GM21717 (cell line): ENCODE measurements at regions not wholly inside any gene's neighbourhood (a gene's known extent, or its start where the extent isn't known, plus 50 kb on each side); places are given as distances from the start of the nearest gene placed in this dataset.

Source experiments
- ATAC-seq: cut with Tn5 transposase; IDR thresholded peaks from one replicate; pipeline ENCODE4 v1.9.1; 2021; ENCODE audit warnings: mild to moderate bottlenecking, moderate library complexity; ENCODE audit not compliant: unreplicated experiment

DNA sequence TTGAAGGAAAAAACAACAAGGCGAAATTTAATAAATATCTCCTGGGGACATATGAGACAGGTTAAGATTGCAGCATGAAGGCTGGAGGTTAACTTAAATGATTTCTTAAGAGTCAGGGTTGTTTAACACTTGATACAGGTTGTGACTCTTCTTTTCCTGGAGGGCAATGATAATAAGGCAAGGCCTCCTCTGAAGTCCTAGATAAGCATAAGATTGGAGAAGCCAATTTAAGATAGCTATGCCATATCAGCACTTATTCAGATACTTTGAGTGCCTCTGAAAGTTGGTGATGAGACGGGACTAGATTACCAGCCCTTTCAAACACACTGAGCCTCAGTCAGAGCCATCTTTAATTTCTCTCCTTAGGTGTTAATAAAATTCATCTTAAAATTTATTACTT is 350.8 kb downstream of the FBXO8 start:
- no peak for ATAC-seq

DNA sequence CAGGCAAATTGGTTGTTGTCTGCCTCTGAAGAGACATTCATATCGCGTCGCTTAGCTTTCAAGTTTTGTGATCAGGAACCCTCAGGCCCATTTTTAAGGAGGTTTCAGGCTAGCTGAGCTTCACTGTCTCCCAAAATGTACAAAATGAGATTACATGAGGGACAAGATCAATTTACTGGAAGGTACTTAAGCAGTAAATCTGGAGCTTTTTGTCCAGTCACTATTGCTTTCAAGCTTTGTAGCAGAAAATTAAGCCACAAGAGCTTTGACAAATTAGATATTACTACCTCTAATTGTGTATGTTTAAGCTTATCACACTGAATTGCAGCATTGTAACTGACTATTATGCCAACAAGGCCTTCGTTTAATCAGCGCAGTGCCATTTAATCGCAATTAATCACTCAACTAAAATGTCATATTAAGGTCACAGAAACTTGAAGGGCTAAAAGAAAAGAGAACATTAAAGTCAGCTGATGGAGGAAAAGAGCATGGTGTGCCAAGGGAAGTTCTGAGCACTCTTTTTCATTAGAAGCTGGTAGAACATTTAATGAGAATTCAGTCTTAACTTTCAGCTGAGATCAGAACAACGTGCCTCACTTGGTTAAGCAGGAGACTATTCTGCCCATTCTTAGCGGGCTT is 353.0 kb downstream of the FBXO8 start:
- ATAC-seq: no peak

DNA sequence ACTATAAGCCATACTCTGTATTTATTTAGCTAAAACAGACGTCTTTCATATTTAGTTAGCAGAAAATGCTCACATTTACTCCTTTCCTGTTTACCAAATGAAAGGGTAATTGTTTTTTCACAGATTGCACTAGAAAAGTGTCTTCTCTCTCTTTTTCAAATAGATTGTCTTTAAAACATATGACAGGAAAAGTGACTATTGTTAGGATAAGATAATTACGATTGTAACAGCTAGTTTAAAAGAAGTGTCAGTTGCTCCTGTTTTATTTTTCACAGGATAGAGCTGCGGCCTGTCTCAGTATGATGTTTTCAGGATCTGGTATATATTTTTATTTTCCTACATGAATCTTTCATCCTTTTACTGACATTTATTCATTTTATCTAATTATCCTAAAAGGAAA is 353.5 kb downstream of the FBXO8 start:
- ATAC-seq: no peak

DNA sequence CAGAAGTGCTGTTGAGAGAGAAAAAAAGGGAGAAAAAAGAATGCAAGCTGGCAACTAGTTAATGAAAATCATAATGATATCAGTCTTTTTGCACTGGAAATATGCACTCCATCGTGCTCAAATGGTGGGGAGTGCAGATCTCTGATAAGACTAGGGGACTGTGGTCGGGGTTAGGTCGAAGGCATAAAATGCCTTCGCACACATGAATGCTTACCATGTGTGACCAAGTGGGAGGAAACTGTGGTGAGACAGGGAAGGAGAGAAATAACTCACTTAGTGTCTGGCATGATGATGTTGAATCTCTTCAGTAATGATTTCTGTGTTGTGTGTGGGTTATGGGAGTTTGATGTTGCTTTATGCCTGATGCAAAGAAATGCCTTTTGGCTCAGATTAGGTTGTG is 358.9 kb downstream of the FBXO8 start:
- no peak for ATAC-seq

DNA sequence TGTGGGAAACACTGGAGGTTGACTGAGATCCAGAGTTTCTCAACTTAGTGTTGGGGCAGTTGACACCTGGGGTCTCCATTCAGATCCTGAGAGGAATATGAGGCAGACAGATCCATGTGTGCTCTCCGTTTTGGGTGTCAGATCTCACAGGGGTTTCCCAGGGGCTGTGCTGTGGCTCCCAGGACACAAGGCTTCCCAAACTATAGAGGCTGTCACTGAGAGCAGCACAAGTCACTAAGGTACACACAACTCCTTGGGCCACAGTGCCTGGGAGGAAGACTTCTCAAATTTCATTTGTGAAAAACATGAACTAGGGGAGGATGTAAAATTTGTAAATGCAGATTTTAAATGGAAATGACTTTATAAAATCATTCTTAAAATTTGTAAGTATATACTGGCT is 363.6 kb downstream of the FBXO8 start:
- ATAC-seq: no peak

DNA sequence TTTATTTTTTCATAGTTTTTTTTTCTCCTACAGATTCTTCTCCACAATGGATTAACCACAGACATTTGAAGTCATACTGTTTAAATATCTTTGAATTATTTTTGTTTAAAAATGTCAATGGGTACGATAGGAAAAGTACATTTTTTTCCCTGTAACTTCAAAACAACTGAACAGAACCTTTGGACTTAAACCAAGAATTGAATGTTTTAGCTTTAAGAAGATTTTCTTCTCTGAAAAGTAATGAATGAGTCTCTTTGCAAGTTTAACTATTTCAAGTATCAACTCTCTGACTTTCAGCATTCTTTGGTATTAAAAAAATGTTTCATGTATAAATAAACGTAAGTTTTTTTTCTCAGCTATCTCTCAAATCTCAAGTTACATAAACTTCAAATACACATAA is 364.3 kb downstream of the FBXO8 start:
- no peak for ATAC-seq

DNA sequence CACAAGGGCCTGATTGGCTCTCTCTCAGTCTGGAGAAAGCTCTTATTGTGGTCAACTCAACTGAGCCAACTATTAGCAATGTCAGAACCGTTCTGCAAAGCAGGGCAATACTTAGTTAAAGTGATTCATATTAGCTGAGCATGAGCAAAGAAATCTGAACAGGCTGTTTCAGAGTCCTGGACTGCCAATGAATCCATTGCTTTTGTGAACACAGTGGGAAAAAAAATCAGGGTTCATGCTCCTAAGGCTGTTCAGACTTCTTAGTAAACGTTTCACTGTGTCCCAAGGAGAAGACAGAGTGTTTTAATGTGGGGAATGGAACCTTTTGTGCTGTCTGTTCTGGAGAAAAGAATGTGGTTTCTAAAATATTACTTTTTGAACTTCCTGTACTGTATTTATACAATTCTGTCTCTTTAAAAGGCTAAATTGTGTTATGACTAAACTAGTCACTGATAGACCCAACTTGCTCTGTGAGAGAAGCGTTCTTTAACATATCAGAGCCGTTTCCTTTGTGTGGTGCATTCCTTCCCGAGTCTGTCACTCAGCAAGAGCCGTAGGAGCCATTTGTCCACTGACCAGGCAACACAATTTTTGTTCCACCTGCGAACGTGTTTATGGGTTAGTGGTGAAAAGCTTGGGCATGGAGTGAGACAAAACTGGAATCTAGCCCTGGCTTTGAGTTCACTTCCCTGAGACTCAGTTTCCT is 366.1 kb downstream of the FBXO8 start:
- ATAC-seq: no peak

DNA sequence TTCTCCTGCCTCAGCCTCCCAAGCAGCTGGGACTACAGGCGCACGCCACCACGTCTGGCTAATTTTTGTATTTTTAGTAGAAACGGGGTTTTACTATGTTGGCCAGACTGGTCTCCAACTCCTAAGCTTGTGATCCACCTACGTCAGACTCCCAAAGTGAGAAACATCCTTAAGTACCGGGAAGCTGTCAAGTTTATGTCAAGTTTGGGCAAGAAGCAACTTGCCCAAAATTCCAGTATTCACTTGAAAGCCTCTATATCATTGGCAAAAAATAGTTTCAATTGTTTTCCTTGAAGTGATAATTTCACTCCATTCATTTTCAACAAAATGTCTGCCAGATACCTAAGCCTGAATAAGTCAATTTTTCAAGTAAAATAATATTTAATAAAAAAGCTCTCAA is 370.0 kb downstream of the FBXO8 start:
- no peak for ATAC-seq

DNA sequence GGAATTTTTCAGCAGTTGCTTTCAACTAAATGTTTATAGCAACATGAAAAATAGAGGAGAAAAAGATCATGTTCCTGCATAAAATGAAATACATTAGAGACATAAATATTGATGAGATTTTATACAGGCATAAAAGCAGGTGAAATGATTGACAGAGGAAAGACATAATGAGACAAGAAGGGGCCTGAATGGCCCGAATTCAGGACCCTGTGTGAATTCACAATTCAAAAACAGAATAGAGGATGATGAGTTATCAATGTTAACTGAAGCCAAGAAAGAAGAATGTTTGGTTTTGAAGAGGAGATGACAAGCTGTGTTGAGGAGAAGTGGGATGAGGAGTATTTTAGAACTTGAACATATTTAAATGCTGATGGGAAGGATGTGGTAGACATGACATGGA is 371.1 kb downstream of the FBXO8 start:
- ATAC-seq: no peak

DNA sequence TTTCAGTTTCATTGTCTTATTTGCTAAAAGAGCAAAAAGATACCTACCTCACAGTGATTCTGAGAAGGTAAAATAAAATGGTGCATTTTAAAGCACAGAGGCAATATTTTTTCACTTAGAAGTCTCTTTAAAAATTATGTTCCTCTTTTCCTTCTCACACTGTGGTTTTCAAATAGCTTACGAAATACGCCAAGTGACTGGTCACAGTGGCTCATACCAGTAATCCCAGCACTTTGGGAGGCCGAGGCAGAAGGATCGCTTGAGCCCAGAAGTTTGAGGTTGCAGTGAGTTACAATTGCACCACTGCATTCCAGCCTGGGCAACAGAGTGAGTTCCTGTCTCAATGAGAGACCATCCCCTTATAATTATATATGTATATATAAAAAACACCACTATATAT is 372.6 kb downstream of the FBXO8 start:
- no peak for ATAC-seq

DNA sequence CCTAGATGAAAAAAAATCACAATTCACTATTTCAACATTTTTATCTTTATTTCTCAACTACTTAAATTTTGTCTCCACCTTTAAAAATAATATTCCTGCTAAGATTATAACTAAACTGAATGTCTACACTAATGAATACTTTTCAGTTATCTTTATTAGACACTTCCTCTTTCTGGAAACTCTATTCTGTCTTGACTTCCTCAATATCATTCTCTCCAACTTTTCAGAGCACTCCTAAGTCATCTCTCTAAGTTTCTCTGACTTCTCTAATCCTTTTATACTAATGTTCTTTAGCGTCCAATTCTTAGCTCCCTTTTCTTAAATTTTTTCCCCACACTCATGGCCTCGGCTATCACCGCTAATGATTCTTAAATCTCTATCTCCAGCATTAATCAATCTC is 374.2 kb downstream of the FBXO8 start:
- no peak for ATAC-seq

DNA sequence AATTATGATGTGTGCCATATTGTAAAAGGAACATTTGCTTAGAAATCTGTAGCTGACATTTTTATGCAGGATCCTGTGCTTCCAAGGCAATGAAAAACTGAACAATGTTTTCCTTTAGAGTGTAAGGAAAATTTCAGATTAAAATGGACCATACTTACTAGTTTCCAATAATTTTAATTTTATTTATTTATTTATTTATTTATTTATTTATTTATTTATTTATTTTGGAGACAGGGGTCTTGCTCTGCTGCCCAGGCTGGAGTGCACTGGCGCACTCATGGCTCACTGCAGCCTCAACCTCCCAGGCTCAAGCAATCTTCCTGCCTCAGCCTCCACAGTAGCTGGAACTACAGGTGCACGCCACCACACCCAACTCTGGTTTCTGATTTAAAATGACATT is 369.8 kb upstream of the HAND2 start:
- ATAC-seq: no peak

DNA sequence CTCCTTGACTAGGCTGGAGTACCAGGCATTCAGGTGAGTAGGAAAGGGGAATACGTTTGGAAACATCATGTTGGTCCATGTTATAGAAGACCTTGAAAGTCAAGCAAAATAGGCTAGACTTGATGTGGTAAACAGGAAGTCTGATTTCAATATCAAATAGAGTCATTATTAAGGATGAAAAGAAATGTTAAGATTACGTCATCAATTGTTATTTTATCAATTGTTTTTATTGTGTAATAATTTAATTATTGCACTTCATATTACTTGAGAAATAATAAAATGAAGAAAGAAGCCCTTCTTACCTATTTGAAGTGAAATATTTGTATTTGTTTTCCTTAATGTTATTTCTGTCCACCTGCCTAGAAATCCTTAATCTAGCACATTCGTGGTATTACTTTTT is 361.0 kb upstream of the HAND2 start:
- ATAC-seq: no peak

DNA sequence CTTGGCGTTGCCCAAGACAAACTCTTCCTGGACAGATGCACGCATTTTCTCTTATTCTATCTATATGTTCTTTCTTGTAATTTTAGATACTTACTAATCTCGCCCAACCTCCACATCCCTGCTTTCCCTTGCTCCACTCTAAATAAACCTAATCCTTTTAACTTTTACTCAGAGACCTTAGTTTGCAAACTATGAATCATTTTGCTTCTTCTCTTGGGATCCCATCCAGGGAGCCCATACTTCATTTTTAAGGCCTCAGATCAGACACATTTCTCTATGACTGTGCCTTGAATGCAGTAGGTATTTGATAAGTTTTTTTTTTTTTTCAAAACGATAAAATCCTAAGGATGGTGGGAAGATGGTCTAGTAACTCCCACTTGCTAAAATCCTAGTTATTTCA is 353.8 kb upstream of the HAND2 start:
- ATAC-seq: no peak

DNA sequence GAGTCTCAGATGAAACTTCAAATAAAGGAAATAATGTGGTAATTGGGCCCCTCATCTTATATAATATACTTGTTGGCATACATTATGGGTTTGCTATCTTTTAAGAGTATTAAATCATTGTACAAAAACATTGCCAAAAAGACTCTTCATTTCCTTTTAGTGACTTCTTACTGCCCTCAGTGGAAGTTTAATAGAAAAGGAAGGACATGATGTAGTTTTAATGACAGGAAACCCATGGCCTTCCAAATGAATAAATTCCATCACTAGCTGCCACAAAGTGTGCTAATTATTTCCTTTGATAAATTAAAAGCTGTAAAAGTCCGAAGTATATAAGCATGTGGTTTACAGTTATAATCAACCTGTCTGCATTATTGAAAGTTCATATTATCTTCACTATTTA is 350.9 kb upstream of the HAND2 start:
- no peak for ATAC-seq

DNA sequence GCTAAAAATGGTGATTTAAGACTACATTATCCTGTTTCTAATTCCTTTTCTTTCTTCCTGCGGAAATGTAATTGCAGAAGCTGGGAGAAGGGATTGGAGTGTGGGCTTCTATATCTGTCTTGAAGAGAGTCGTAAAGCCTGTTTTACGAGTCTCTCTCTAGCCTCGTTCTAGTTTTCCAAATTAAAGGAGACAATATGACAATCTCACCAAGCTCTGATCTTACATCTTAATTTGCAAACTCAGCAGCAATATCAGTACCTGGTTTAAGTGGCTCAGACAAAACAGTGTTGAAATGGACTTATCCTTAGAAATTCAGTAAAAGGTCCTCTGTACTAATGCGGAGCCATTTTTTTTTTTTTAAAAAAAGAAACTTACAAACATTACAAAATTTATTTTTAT is 349.5 kb upstream of the HAND2 start:
- ATAC-seq: no peak

DNA sequence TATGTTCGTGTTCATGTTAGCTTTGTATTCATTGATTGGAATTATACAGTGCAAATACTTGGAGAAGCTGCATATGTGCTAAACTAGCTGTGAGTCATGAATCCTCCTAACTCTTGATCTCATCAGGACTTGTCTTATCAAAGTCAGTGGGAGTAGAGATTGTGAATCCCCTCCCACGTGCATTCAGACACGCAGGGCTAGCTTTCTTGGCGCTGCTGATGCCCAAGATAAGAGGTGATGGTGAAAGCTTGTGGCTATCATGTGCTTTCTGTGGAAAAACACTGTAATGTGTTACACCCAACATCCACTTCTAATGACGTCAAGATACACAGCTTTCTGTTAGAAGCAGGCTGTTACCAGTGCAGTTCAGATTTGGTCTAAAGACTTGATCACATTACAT is 348.7 kb upstream of the HAND2 start:
- ATAC-seq: no peak

DNA sequence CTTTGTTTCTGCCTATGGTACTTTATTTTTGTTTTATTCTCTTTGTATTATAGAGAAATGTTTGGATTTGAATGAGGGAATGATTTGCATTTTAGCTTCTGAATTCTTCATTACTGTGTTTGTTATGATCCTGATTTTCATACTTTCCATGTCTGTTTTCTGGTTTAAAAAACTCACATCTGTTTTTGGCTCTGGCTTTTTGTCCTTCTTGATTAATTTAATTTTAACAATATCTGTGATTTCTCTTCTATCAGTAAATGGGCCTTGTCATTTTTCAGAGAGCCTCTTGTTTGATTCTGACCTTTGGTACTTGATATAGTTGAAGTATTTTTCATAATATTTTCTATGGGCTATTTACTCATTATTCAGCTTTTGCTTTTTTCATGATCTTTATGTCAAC is 341.6 kb upstream of the HAND2 start:
- no peak for ATAC-seq

DNA sequence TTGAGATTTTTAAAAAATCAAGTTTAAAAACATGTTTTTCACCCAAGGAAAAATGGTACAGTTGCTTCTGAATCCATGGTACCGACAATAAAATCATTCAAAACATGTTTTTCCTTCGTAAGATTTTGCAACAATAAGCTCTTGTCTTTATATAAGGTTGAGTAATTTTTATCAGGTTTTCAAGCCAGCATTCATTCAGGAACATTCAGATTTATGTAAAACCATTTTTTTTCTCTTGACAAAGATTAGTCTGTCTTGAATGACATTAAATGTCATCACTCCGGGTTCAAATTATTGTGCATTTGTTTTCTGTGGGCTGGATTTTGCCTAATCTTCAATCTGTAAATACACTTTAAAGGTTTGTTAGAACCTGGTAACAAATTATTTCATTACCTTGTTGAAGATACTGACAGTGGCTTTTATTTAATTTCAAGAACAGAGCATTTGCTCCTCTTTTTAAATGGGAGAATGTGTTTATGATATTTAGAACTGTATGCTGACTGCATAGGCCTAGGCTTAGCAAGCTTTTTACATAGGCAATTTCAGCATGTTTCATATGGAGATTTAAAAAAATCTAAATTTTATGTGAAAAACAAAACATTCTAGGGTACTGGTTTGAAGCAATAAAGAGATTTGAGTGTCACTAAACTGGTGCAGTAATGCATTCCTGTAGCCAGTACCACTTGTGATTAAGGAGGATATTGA is 336.4 kb upstream of the HAND2 start:
- no peak for ATAC-seq

DNA sequence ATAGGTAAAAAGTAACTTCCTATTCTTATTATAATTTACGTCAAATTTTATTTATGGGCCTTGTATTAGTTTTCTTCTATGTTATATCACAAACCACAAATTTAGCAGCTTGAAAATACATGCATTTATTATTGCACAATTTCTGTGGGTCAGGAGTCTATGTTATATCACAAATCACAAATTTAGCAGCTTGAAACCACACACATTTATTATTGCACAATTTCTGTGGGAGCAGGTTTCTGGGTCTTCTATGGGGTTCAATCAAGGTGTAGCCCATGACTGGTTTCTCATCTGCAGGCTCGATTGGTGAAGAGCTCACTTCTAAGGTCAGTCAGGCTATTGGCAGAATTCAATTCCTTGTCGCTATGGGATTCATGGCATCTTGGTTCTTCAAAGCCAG is 332.7 kb upstream of the HAND2 start:
- no peak for ATAC-seq

DNA sequence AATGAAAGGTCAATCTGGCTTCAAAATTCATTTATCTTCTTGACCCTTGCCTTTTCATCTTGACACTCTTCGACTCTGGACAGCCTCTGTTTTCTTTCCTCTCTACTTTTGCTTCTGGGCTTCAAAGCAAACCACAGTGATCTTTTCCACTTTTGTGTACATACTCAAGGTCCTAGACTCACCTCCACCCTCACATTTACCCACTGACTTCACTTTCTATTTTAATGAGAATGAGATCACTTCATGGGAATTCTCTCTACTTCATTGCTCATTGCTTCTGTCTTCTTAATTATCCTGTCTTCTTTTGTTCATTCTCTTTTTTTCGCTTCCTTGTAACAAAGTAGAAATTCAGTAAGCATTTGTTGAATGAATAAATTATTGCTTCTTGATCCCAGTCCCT is 330.1 kb upstream of the HAND2 start:
- no peak for ATAC-seq

DNA sequence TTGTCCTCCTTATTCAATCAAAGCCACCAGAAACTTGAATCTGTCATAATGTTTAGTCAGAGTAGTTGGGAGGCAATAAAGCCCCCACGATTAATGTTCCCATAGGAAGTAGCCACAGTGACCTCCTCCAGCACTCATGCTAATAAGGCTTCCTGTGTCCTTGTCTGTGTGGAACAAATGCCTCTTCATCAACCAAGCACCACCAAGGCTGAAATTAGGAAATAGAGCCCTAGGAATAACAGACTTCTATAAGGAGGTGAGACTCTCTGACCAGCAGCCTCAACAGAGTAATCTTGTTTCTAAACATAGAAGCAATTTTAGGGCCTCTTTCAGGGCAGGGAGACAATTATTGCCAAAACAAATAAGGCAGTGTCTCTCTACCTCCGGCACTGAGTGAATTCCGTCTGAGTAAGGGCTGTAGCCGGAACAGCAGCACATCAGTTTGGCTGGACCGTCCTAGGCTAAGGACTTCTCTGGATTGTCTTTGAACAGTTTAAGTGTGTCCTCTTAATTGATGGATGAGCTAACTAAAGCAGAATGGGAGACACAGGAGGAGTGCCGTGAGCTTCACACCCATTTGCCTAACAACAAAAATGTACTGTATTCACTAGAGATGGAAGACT is 329.2 kb upstream of the HAND2 start:
- no peak for ATAC-seq
